ENCODE measurements at regions not wholly inside any gene's neighbourhood (a gene's known extent, or its start where the extent isn't known, plus 50 kb on each side); places are given as distances from the start of the nearest gene placed in this dataset.

- H3K27me3 Mint-ChIP-seq, result no peaks in the 10 kb centered on the region
- no peaks in the 10 kb centered on the region for H3K4me1 Mint-ChIP-seq (ENCODE audit: unreplicated experiment)
- H3K36me3 Mint-ChIP-seq, result no peaks in the 10 kb centered on the region
- H3K27ac Mint-ChIP-seq, result no peak overlapping the region
- H3K9me3 Mint-ChIP-seq, result peaks cover 4% of the 10 kb centered on the region
- no peak for DNase-seq (ENCODE audit: extremely low spot score, unreplicated experiment)
- H3K4me3 Mint-ChIP-seq, result no peak overlapping the region
- no peak for TF ChIP-seq CTCF (conservative IDR thresholded peaks at IDR 0.05)
Observed at GRCh38 chr2:183919167-183919566, 679.2 kb upstream of the ZNF804A start.

- no peak overlapping the region for H3K27ac Mint-ChIP-seq
Observed at GRCh38 chr2:183919926-183920325, 678.4 kb upstream of the ZNF804A start.

GRCh38 chr2:183925281-183925680 lies 673.0 kb upstream of the ZNF804A start:
- Mint-ChIP-seq H3K4me3 (no peak overlapping the region), H3K36me3 (no peaks in the 10 kb centered on the region), H3K9me3 (no peaks in the 10 kb centered on the region), H3K27ac (no peak overlapping the region), H3K4me1 (ENCODE audit: unreplicated experiment) (peaks cover 5% of the 10 kb centered on the region), H3K27me3 (no peaks in the 10 kb centered on the region)
- no peak for DNase-seq (ENCODE audit: extremely low spot score, unreplicated experiment)
- no peak for TF ChIP-seq CTCF (conservative IDR thresholded peaks at IDR 0.05)

More at GRCh38 chr2:183919926-183920325, 678.4 kb upstream of the ZNF804A start:
- Mint-ChIP-seq H3K9me3 (peaks cover 4% of the 10 kb centered on the region), H3K4me3 (no peak overlapping the region), H3K4me1 (ENCODE audit: unreplicated experiment) (no peaks in the 10 kb centered on the region), H3K36me3 (no peaks in the 10 kb centered on the region), H3K27me3 (no peaks in the 10 kb centered on the region)
- no peak for TF ChIP-seq CTCF (conservative IDR thresholded peaks at IDR 0.05)
- no peak for DNase-seq (ENCODE audit: extremely low spot score, unreplicated experiment)

- no peak overlapping the region for H3K27ac Mint-ChIP-seq
- H3K36me3 Mint-ChIP-seq, result no peaks in the 10 kb centered on the region
- no peak for TF ChIP-seq CTCF (conservative IDR thresholded peaks at IDR 0.05)
Observed at GRCh38 chr2:183926433-183926832, 671.9 kb upstream of the ZNF804A start.

GRCh38 chr2:183927406-183928325 lies 670.7 kb upstream of the ZNF804A start:
- H3K27ac Mint-ChIP-seq, result no peak overlapping the region
- no peak for TF ChIP-seq CTCF (conservative IDR thresholded peaks at IDR 0.05)
- H3K36me3 Mint-ChIP-seq, result no peaks in the 10 kb centered on the region
- H3K9me3 Mint-ChIP-seq, result no peaks in the 10 kb centered on the region
- H3K4me3 Mint-ChIP-seq, result no peak overlapping the region
- H3K27me3 Mint-ChIP-seq, result no peaks in the 10 kb centered on the region
- H3K4me1 Mint-ChIP-seq (ENCODE audit: unreplicated experiment), result peaks cover 5% of the 10 kb centered on the region
- no peak for DNase-seq (ENCODE audit: extremely low spot score, unreplicated experiment)

More at GRCh38 chr2:183926433-183926832, 671.9 kb upstream of the ZNF804A start:
- Mint-ChIP-seq H3K4me1 (ENCODE audit: unreplicated experiment) (peaks cover 5% of the 10 kb centered on the region), H3K9me3 (no peaks in the 10 kb centered on the region), H3K27me3 (no peaks in the 10 kb centered on the region), H3K4me3 (no peak overlapping the region)
- no peak for DNase-seq (ENCODE audit: extremely low spot score, unreplicated experiment)

Data from type B pancreatic cell (in vitro differentiated cells).